ENCODE measurements at regions not wholly inside any gene's neighbourhood (a gene's known extent, or its start where the extent isn't known, plus 50 kb on each side); places are given as distances from the start of the nearest gene placed in this dataset.

DNA sequence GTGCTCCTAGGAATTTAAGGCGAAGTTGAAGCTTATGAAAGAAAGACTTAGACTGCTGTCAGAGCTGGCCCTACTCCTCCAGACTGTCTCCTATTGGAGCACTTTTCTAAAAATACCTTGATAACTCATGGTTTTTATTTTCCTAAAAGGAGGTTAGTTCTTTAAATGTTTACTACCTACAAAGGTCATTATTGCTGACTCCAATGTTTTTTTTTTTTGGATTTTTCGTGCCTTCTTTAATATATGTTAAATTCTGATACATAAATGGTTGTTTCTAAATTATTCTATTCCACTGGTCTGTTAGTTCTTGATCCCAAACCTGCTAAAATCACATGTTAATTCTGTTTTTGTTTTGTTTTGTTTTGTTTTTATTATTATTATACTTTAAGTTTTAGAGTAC is 227.6 kb upstream of the FTMT start:
- TF ChIP-seq, protein P1, sequence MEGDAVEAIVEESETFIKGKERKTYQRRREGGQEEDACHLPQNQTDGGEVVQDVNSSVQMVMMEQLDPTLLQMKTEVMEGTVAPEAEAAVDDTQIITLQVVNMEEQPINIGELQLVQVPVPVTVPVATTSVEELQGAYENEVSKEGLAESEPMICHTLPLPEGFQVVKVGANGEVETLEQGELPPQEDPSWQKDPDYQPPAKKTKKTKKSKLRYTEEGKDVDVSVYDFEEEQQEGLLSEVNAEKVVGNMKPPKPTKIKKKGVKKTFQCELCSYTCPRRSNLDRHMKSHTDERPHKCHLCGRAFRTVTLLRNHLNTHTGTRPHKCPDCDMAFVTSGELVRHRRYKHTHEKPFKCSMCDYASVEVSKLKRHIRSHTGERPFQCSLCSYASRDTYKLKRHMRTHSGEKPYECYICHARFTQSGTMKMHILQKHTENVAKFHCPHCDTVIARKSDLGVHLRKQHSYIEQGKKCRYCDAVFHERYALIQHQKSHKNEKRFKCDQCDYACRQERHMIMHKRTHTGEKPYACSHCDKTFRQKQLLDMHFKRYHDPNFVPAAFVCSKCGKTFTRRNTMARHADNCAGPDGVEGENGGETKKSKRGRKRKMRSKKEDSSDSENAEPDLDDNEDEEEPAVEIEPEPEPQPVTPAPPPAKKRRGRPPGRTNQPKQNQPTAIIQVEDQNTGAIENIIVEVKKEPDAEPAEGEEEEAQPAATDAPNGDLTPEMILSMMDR (IDR thresholded peaks at IDR 0.05), result no peak
- ATAC-seq (no peak), DNase-seq (no peak)
- 70 to 81% (median 76%) methylated on average over 2 of the region's 2 CpGs for WGBS, 3 donors
- intact Hi-C loops (cut with DNase I), result no loop called here
- Histone ChIP-seq H3K36me3 (ENCODE audit: insufficient read depth in 1 of 2, low read depth in 1 of 2) (no peaks in the 10 kb centered on the region), H3K9me3 (no peaks in the 10 kb centered on the region), H3K4me3 (no peak overlapping the region), H3K4me1 (no peaks in the 10 kb centered on the region), H3K27me3 (ENCODE audit: insufficient read depth in 3 of 3, low read length in 2 of 3) (no peaks in the 10 kb centered on the region), H3K27ac (no peak overlapping the region)

DNA sequence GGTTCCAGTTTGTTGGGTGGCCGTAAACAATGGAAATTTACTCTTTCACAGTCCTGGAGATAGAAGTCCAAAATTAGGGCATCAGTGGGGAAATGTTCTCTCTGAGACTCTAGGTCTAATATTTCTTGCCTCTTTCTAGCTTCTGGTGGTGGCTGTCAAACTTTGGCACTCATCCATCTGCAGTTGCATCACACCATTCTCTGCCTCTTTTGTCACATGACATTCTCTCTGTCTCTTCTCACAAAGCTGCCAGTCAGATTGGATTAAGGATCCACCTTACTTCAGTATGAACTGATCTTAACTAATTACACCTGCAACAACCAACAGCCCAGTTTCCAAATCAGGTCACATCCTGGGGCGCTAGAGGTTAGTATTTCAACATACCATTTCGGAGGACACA is 222.9 kb upstream of the FTMT start:
- no peaks in the 10 kb centered on the region for H3K4me1 ChIP-seq
- peak; percentile 30 to 69 (median 47) for ATAC-seq
- TF ChIP-seq, protein P1 (IDR thresholded peaks at IDR 0.05), result no peak
- intact Hi-C loops (cut with DNase I), result loop anchor here in 1 of 2 donors (5.0 kb wide), 2 partner anchors 244 to 324 kb away; no protein-coding TSS in a partner anchor
- WGBS, 3 donors, result 39 to 75% (median 54%) methylated on average over 3 of the region's 3 CpGs
- H3K27me3 ChIP-seq (ENCODE audit: insufficient read depth in 3 of 3, low read length in 2 of 3), result no peaks in the 10 kb centered on the region
- no peak for DNase-seq
- H3K27ac ChIP-seq, result peak overlapping the region; percentile 8
- H3K36me3 ChIP-seq (ENCODE audit: insufficient read depth in 1 of 2, low read depth in 1 of 2), result no peaks in the 10 kb centered on the region
- no peak overlapping the region for H3K4me3 ChIP-seq
- H3K9me3 ChIP-seq, result no peaks in the 10 kb centered on the region

DNA sequence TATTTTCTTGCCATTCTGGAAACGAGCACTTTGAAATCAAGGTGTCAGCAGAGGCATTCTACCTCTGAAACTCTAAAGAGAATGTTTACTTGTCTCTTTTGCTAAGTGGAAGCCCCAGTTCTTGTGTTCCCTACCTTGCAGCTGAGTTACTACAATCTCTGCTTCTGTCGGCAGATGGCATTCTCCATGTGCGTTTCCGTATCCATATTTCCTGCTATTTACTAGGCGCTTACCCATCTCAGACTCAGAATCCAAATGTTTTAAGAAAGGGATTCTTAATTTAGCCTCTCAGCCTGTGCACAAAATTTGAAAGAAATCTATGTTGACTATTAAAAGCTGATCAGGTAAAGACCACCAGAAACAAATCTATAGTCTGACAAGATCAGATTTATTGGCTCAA is 221.3 kb upstream of the FTMT start:
- Histone ChIP-seq H3K9me3 (no peaks in the 10 kb centered on the region), H3K4me3 (no peak overlapping the region), H3K4me1 (no peaks in the 10 kb centered on the region), H3K36me3 (ENCODE audit: insufficient read depth in 1 of 2, low read depth in 1 of 2) (no peaks in the 10 kb centered on the region), H3K27ac (no peak overlapping the region), H3K27me3 (ENCODE audit: insufficient read depth in 3 of 3, low read length in 2 of 3) (no peaks in the 10 kb centered on the region)
- intact Hi-C loops (cut with DNase I), result loop anchor here in 1 of 2 donors (10.0 kb wide), 1 partner anchor 234 kb away; no protein-coding TSS in a partner anchor
- TF ChIP-seq, protein P1 (IDR thresholded peaks at IDR 0.05), result peak; percentile 32
- no peak for DNase-seq
- peak; percentile 55 to 88 (median 70) for ATAC-seq
- 29 to 38% (median 37%) methylated on average over 5 of the region's 5 CpGs for WGBS, 3 donors

DNA sequence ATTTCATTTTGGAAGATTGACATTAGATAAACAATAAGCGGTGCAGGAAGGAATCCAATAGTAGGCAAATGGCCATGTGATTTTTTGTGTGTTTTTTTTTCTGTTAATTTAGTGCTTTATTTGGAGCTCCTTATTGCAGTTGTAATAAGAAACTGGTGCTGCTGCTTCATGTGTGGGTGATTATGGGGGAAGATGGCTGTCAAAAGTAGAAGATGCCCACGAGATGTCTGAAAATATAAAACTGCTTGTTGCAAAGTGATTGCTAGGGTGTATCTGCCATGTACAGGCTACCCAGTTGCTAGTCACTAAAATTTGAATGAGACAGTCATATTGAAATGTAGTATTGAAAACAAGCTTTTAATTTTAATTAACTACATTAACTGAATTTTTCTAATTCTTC is 216.7 kb upstream of the FTMT start:
- no peak for ATAC-seq
- no peaks in the 10 kb centered on the region for H3K4me1 ChIP-seq
- no peak overlapping the region for H3K4me3 ChIP-seq
- TF ChIP-seq, protein P1 (IDR thresholded peaks at IDR 0.05), result no peak
- no peaks in the 10 kb centered on the region for H3K36me3 ChIP-seq (ENCODE audit: insufficient read depth in 1 of 2, low read depth in 1 of 2)
- 82 to 83% (median 83%) methylated on average over 2 of the region's 2 CpGs for WGBS, 3 donors
- no peaks in the 10 kb centered on the region for H3K27me3 ChIP-seq (ENCODE audit: insufficient read depth in 3 of 3, low read length in 2 of 3)
- no peaks in the 10 kb centered on the region for H3K9me3 ChIP-seq
- H3K27ac ChIP-seq, result no peak overlapping the region
- intact Hi-C loops (cut with DNase I), result loop anchor here in 1 of 2 donors (10.0 kb wide), 1 partner anchor 230 kb away; no protein-coding TSS in a partner anchor
- DNase-seq, result no peak

DNA sequence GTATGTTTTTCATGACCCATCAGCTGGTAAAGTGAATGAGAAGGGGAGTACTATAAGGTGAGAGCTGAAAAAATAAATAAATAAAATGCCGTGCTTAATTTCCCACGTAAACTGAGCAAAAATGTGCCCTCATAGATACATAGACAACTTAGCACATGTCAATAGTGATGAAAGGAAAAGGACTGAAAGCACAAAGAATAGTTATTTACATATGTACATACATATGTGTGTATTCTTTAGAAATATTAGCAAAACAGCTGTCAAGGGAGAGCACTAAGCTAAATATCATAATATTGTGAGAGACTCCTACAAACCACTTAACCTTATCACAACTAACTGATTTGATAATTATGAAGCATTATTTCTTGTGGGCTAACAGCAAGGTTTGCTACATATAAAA is 213.6 kb upstream of the FTMT start:
- TF ChIP-seq, protein P1 (IDR thresholded peaks at IDR 0.05), result no peak
- intact Hi-C loops (cut with DNase I), result loop anchor here in 1 of 2 donors (10.0 kb wide), 1 partner anchor 227 kb away; no protein-coding TSS in a partner anchor
- Histone ChIP-seq H3K4me1 (no peaks in the 10 kb centered on the region), H3K9me3 (no peaks in the 10 kb centered on the region), H3K36me3 (ENCODE audit: insufficient read depth in 1 of 2, low read depth in 1 of 2) (no peaks in the 10 kb centered on the region), H3K27me3 (ENCODE audit: insufficient read depth in 3 of 3, low read length in 2 of 3) (no peaks in the 10 kb centered on the region), H3K27ac (no peak overlapping the region), H3K4me3 (no peak overlapping the region)
- no peak for DNase-seq
- no peak for ATAC-seq
- 69 to 89% (median 87%) methylated on average over 2 of the region's 2 CpGs for whole genome bisulfite sequencing, 3 donors

All from psoas muscle (tissue), 7 donors.